Breast epithelium (tissue), 3 donors: ENCODE measurements at regions not wholly inside any gene's neighbourhood (a gene's known extent, or its start where the extent isn't known, plus 50 kb on each side); places are given as distances from the start of the nearest gene placed in this dataset.

Experiments
- CTCF ChIP-seq, 3 donors: fragments of 450-650 bp; IDR thresholded peaks; one replicate each; pipeline ENCODE4 v1.5.1; 2016 to 2017; ENCODE audit warnings: antibody characterized with exemption in 3 of 3, mild to moderate bottlenecking in 3 of 3, moderate library complexity in 3 of 3
- POLR2A ChIP-seq: fragments of 450-650 bp; IDR thresholded peaks from one replicate; pipeline ENCODE4 v1.6.1; 2016; ENCODE audit warnings: antibody characterized with exemption, mild to moderate bottlenecking, moderate library complexity

GRCh38 chr6:114659513-114659912 is 316.7 kb upstream of the HS3ST5 start:
- TF ChIP-seq POLR2A (no peak), CTCF (IDR thresholded peaks at IDR 0.05) (no peak)
